ENCODE measurements at regions not wholly inside any gene's neighbourhood (a gene's known extent, or its start where the extent isn't known, plus 50 kb on each side); places are given as distances from the start of the nearest gene placed in this dataset.

GRCh38 chr6:16902502-16902901, 141.2 kb upstream of the ATXN1 start:
- Histone ChIP-seq H3T11ph (ENCODE audit: low read length) (no peak overlapping the region), H3K79me2 (ENCODE audit: insufficient read depth, low read length) (no peaks in the 10 kb centered on the region), H3K79me1 (ENCODE audit: insufficient read depth, low read depth, low read length, poor library complexity, severe bottlenecking) (no peaks in the 10 kb centered on the region), H2BK120ac (ENCODE audit: low read depth, low read length, poor library complexity, severe bottlenecking) (no peak overlapping the region), H3K9me3 (ENCODE audit: control insufficient read depth, low read depth, low read length) (no peaks in the 10 kb centered on the region), H2BK20ac (ENCODE audit: low read depth, low read length, poor library complexity, severe bottlenecking) (no peak overlapping the region), H3K23me2 (ENCODE audit: insufficient read length, low read depth, low read length, poor library complexity, severe bottlenecking) (no peaks in the 10 kb centered on the region), H2AK5ac (ENCODE audit: insufficient read length, low read length) (no peak overlapping the region), H3K18ac (ENCODE audit: insufficient read length, low read depth, low read length) (no peak overlapping the region), H4K20me1 (ENCODE audit: control insufficient read depth, insufficient read depth, insufficient read length) (no peaks in the 10 kb centered on the region), H3K4ac (ENCODE audit: low read depth, low read length) (no peak overlapping the region), H3K14ac (ENCODE audit: insufficient read depth, low read length) (no peak overlapping the region), H3K27ac (ENCODE audit: insufficient read length, low read depth, low read length) (no peak overlapping the region), H3K9ac (ENCODE audit: extremely low read depth, insufficient read length, low read length) (no peak overlapping the region), H2BK5ac (ENCODE audit: insufficient read length, low read length) (no peak overlapping the region), H4K5ac (ENCODE audit: insufficient read length, low read depth, low read length) (no peak overlapping the region), H4K8ac (replicated peaks; ENCODE audit: insufficient read length, low read depth, low read length) (no peak overlapping the region), H3K4me2 (ENCODE audit: insufficient read depth, insufficient read length, low read length) (no peak overlapping the region), H2BK15ac (ENCODE audit: low read depth, low read length) (no peak overlapping the region), H3K27me3 (ENCODE audit: insufficient read depth, low read length) (no peaks in the 10 kb centered on the region), H2BK12ac (ENCODE audit: insufficient read length, low read depth, low read length) (no peak overlapping the region), H3K4me1 (ENCODE audit: insufficient read depth, low read length) (no peaks in the 10 kb centered on the region), H2AFZ (ENCODE audit: low read length) (no peak overlapping the region), H3K56ac (ENCODE audit: insufficient read length, low read depth, low read length) (no peak overlapping the region), H3K23ac (ENCODE audit: insufficient read length, low read depth, low read length) (no peak overlapping the region), H4K91ac (ENCODE audit: insufficient read length, low read depth, low read length) (no peak overlapping the region)
- TF ChIP-seq, protein P1, sequence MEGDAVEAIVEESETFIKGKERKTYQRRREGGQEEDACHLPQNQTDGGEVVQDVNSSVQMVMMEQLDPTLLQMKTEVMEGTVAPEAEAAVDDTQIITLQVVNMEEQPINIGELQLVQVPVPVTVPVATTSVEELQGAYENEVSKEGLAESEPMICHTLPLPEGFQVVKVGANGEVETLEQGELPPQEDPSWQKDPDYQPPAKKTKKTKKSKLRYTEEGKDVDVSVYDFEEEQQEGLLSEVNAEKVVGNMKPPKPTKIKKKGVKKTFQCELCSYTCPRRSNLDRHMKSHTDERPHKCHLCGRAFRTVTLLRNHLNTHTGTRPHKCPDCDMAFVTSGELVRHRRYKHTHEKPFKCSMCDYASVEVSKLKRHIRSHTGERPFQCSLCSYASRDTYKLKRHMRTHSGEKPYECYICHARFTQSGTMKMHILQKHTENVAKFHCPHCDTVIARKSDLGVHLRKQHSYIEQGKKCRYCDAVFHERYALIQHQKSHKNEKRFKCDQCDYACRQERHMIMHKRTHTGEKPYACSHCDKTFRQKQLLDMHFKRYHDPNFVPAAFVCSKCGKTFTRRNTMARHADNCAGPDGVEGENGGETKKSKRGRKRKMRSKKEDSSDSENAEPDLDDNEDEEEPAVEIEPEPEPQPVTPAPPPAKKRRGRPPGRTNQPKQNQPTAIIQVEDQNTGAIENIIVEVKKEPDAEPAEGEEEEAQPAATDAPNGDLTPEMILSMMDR (conservative IDR thresholded peaks at IDR 0.05) = no peak
- Mint-ChIP-seq H3K36me3 (ENCODE audit: insufficient read depth in 1 of 3, low read depth in 3 of 3) (no peaks in the 10 kb centered on the region), H3K4me3 (no peak overlapping the region), H3K9me3 (no peaks in the 10 kb centered on the region), H3K27ac (no peak overlapping the region), H3K27me3 (ENCODE audit: low read depth) (no peaks in the 10 kb centered on the region), H3K4me1 (peaks cover 9 to 11% of the 10 kb centered on the region in 2 experiments; a peak in 3 of 4 replicates)
- DNase-seq = no peak
